GM18505 (cell line): ENCODE measurements at regions not wholly inside any gene's neighbourhood (a gene's known extent, or its start where the extent isn't known, plus 50 kb on each side); places are given as distances from the start of the nearest gene placed in this dataset.

ENCODE experiments used
- ATAC-seq: cut with Tn5 transposase; IDR thresholded peaks from one replicate; pipeline ENCODE4 v1.9.1; 2021; ENCODE audit not compliant: unreplicated experiment
- POLR2A ChIP-seq: IDR thresholded peaks from 4 replicates; pipeline ENCODE4 v1.6.1; 2011; ENCODE audit warnings: borderline replicate concordance; ENCODE audit not compliant: insufficient read depth, insufficient read length; ENCODE audit errors: extremely low read depth

DNA sequence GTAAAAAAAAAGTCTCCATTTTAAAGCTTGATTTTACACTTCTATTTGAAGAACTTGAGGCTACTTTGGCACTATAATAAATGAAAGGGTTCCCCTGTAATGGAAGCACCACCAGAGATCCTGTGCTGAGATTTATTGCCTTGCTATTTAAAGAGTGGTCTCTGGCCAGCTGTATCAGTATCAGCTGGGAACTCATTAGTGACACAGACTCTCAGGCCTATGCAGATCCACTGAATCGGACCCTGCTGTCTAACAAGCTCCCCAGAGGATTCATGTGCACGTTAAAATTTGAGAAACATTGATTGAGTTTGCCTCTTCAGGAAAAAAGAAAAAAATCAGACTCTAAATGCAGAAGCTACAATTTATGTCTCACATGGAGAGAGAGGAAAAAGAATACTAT, 299.9 kb upstream of the BMP2 start:
- no peak for ATAC-seq
- no peak for TF ChIP-seq POLR2A

DNA sequence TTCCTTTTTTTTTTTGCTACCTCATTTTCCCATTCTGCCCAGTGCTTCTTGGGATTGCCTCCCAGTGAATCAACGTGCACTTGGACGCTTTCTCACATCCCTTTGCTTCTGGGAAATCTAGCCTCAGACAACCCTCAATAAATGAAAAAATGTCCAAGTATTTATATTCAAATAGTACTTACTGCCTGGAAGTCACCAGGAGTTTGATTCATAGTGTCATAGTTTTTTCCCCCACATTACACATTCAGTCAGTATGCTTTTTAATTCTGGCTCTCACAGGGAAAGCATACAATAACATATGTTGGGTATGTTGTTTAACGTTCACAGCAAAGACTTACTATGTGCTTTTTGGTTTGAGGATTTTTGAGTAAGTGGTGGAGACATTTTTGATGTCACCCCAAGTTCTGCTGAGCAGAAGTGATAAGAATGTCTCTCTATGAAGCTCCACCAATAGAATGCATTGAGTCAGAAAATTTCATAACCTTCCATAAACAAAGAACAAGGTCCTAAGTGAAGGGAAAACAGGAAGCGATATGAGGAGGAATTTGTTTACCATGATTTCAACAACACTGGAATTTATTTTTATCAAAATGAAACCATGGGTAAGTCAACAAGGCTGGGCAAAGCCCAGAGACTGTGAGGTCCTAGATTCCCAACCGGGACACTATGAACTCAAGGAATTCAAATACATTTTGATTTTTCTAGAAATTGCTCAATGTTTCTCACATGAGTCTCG, 301.2 kb upstream of the BMP2 start:
- ATAC-seq, result no peak
- TF ChIP-seq POLR2A, result no peak

DNA sequence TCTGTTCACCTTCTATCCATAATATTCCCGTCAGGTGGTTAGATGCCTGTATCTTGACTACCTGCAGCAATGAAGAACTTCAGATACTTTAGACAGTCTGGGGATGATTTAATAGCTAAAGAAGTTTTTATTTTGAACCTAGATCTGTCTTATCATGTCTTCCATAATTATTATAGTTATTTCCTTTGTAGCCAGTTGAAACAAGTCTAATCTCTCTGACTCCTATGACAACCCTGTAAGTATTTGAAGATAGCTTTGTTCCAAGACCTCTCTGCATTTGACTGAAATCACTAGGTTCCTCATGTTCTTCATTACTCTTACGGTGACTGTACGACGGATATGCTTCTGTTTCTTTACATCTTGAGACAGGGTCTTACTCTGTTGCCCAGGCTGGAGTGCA, 316.6 kb upstream of the BMP2 start:
- no peak for TF ChIP-seq POLR2A
- ATAC-seq, result no peak

DNA sequence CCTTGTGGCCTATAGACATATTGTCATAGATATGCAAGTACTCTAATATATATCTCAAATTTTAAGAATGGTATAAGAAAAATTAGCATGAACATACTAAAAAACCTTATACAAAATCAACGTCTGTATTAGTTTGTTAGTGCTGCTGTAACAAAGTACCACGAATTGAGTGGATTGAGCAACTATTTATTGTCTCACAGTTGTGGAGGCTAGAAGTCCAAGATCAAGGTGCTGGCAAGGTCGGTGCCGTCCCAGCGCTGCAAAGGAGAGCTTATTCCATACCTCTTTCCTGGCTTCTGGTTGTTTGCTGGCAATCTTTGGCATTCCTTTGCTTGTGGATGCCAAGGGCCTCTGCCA, 317.6 kb upstream of the FERMT1 start:
- TF ChIP-seq POLR2A, result no peak
- ATAC-seq, result no peak

DNA sequence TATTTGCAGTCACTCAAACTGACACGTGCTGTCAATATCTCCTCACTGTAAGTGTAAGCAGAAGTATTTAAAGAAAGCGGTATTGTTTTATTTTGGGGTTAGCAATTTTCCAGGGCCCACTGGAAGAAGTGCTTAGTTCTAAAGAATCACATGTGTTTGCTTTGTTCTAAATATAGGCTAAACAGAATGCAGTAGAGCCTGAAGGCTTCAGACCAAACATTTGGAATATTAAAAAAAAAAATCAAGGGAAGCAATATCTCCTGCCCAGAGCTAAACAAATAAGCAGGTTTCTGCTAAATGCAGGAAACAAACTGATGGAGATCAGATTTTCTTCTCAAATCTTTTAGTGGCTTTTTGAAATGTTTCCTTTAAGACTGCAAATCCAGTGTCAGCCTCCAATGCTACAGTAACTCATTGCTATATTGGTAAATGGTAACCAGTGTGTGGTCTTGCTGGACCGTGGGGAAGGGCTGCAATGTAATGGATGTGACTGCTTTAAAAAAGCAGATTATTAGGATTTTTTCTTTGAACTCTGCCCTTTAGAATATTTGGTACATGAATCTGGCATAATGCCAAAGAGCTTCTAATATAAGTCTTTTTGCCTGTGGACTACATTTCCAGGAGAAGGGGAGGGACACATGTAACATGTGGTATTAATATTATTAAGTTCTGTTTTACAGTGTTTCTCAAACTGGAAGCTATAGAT, 317.1 kb upstream of the FERMT1 start:
- TF ChIP-seq POLR2A, result no peak
- no peak for ATAC-seq

DNA sequence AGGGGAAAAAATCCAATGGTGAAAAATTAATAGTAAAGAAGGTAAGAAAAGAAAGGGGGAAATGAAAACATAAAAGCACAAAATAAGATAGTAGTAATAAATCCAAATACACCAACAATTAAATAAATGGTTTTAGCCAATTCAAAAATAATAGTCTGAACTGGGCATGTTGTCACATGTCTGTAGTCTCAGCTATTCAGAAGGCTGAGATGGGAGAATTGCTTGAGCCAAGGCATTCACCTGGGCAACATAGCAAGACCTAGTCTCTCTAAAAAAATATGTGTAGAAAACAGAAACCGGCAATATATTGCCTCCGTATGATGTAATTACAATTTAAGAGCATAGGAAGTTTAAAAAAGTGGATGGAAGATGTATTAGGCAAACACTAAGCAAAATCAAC, 311.3 kb upstream of the FERMT1 start:
- no peak for ATAC-seq
- no peak for TF ChIP-seq POLR2A

DNA sequence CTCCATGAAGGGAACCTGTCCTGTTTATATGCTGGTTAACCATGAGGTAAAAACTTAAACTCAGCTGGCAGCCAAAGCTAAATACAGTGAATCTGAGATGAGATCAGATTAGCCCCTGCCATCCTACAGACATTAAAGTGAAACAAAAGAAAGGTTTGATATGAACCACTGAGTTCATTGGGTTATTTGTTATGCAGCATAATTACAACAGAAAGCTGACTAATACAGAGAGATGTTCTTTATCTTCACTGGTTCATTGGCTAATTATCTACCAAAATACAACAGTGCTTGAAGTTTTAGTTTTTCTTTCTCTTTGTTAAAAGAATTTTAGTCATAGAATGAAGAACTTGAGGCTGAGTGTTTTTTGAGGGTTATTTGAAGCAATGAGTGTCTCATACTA, 307.6 kb upstream of the FERMT1 start:
- TF ChIP-seq POLR2A, result no peak
- ATAC-seq, result no peak

DNA sequence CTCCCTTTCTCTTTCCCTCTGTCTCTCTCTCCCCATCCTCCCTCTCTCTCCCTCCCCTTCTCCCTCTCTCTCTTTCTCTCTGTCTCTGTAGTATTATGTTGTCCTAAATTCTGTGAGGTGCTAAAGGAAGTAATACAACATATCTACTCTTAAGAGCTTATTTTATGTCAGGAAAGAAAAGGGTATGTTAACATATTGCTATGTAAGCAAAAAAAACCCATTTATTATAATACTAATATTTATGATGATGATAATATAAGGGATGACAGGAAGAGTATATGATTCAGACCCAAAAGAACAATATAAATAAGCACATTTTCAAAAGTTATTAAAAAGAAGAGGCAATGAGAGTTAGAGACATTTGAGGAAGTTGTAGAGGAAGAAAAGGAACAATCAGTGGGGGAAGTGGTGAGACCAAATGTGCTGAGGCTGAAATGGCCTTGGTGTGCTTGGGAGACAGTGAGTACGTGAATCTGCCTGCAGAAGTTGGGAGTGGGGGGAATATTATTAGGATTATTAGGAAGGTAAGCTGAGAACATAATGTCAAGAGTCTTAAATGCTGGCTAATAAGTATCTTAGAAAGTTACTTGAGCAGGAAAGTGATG, 303.6 kb upstream of the FERMT1 start:
- no peak for ATAC-seq
- no peak for TF ChIP-seq POLR2A

DNA sequence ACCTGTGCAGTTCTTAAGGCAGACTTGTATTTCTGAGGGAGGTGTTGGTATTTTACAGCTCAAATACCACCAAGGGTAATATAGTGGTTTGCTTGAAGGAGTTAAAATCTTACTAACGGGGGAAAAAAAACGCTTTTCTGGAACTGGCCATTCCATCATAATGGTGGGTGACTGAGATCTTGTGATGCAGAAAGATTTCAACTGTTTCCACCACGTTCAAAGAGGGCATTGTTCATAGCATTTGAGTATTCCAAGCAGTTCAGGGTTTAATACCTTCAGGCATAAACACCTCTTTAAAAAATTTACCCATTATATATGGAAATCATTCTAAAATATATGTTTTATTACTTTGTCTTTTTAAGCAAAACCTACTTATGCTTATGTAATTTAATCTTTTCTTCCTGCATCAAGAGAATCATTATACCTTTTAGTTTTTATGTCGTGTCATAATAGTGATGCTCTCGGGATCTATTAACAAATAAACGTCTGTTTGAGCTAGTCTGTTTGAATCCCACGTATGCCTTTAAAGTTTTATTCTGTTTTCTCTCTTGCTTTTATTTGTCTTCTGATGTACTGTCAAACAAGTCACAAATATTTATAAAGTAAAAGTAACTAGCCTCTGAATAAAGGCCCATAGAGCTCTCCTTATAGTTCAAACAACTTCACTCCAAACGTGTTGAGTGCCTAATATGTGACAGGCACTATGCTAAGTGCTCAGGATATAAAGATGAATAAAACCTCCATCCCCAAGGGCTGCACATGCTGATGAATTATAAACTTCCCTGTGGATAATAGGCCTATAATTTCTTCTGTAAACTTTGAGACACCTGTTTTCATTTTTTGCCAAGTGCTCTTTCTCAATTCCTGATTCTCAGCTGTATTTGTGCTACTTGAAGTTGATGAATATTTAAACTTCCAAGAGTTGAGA, 298.8 kb upstream of the FERMT1 start:
- ATAC-seq, result no peak
- no peak for TF ChIP-seq POLR2A

DNA sequence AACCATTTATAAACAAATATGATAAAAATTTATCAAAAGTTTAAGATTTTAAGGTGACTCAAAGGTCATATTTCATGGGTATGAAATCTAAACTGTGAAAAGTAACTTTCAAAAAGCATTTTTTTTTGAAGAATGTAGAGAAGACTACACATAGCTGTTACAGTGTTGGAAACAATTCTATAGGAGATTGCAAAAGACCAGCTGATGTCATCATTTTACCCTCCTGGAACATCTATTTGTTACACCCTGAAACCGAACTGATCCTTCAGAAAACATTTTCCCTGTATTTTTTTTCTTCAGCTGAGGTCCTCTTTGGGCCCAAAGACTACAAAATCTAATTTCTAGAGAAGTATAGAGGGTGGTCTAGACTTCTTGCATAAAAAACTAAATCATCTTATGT, 297.5 kb upstream of the FERMT1 start:
- no peak for ATAC-seq

DNA sequence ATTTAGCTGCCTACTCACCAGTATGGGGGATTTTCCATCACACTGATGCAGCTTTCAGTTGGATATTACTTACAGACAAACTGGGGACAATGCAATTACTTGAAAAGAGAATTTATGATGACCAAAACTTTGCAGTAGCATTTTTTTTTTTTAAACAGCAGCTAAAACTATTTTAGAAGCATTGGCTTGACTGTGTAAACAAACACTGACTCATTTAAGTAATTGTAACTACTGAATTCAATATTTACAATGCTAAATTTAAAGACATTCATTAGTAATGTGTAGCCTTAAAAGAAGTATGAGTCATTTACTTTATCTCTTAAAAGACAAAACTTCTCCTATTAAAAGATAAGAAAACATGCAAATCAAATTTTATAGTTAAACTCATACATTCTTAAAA, 295.9 kb upstream of the FERMT1 start:
- ATAC-seq, result no peak
- TF ChIP-seq POLR2A, result no peak

More for the DNA sequence above, 297.5 kb upstream of the FERMT1 start:
- TF ChIP-seq POLR2A, result no peak

DNA sequence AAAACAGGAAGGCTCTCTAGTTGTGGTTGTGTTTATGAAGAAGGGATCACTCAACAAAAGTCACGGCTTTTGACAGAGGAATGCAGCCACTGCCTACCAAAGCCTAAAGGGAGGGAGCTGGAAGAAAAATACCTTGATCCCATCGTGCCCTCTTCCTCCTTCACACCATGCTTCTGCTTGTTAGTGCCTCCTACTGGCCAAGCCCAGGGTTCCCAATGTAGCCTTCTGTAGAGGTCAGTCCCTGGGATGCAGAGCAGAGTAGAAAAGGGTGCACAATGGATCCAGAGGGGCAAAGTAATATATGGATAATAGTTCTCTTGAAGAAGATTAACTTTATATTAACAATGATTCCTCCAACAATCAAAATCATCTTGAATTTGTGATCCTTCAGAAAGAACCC, 293.5 kb upstream of the FERMT1 start:
- ATAC-seq, result no peak
- no peak for TF ChIP-seq POLR2A

DNA sequence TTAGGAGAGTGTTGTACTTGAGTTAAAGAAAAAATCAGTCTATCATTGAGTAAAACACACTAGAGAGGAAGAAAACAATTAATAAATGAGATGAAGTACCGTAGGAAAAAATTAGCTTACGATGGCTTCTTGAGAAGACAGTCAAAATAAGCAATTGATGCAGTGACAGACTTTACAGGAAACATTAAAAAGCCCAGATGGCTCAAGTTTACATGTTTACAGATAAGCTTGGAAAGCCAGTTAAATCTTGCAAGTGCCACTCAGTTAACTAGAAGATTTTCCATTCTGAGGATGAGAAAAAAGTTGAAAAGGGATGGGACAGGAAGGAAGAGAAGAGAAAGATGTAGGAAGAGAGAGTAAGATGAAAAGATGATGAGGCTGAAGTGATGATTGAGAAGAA, 288.8 kb upstream of the FERMT1 start:
- ATAC-seq, result no peak
- TF ChIP-seq POLR2A, result no peak
